22Rv1 (cell line): ENCODE measurements at regions not wholly inside any gene's neighbourhood (a gene's known extent, or its start where the extent isn't known, plus 50 kb on each side); places are given as distances from the start of the nearest gene placed in this dataset.

ENCODE experiments used
- CTCF ChIP-seq: fragments of 450-650 bp; IDR thresholded peaks from 2 replicates; pipeline ENCODE4 v1.5.1; 2017; ENCODE audit warnings: mild to moderate bottlenecking
- ZFX ChIP-seq: fragments of 450-650 bp; IDR thresholded peaks from 2 replicates; pipeline ENCODE4 v1.6.1; 2017; ENCODE audit warnings: antibody characterized with exemption, borderline replicate concordance

GRCh38 chrX:109911046-109911445 is 91.9 kb upstream of the TMEM164 start:
- TF ChIP-seq CTCF: peak; percentile 58
- TF ChIP-seq ZFX: no peak
